NCI-H82 treated with DMSO at 0.1 percent for 48 hours (cell line): ENCODE measurements at regions not wholly inside any gene's neighbourhood (a gene's known extent, or its start where the extent isn't known, plus 50 kb on each side); places are given as distances from the start of the nearest gene placed in this dataset.

Experiments
- DNase-seq: peaks from one replicate; lab custom pipeline; 2025; ENCODE audit not compliant: unreplicated experiment; lab: John Stamatoyannopoulos, UW

DNA sequence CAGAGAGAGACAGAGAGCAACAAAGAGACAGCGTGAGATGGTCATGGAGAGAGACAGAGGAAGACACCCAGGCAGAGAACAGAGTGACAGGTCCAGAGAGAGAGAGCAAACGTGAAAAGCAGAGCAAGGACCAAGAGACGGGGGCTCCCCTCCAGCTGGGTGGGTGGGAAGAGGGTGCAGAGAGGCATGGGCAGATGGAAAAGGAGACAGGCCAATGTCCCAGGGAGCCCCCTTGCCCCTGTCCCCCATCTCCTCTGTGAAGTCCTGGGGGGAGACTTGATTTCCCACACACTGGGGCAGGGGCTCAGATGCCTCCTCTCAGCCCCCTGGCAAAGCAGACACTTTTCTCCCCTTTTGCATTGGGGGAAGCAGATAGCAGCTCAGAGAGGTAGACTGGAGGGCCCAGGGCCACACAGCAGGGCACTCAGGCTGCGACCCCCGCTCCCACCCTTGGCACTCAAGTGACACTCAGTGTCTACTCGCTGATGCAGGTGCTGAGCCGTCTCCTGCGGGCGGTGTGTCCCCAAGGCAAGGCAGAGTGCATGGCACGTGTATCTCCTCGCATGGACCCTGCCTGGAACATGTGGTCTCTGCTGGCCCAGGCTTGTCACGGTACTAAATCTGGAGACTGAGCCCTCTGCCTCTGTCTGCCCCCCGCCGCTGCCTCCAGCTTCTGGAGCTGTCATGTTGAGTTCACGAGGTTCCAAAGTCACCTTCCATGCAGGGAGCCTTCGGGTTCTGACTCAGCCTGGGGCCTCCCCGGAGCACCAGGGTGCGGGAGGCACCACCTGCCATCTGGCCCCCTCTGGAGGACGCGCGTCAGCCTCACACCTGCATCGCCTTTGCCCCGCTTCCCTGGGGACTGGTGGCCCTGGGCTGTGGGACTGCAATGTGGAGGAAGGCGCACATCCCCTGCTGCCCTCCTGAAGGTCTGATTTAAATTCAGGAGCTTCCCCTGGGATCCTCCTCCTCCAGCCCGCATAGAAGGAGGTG is 215.9 kb upstream of the GSE1 start:
- DNase-seq = no peak

DNA sequence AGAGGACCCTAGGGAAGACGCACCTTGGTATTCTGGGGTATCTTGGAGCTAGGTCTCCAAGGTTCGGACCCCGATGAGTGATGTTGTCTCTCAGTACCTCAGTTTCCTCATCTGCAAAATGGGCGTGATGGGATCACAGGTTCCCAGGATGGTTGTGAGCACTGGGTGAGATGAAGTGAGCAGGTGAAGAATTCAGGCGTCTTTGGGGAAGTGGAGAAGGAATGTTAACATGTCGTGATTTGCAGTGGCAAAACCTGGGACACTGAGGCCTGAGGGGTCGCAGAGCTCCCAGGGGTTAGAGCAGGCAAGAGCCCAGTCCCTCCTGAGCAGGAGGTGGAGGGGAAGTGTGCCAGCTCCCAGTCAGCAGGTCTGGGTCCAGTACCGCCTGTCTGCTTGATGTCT is 215.1 kb upstream of the GSE1 start:
- DNase-seq = no peak

DNA sequence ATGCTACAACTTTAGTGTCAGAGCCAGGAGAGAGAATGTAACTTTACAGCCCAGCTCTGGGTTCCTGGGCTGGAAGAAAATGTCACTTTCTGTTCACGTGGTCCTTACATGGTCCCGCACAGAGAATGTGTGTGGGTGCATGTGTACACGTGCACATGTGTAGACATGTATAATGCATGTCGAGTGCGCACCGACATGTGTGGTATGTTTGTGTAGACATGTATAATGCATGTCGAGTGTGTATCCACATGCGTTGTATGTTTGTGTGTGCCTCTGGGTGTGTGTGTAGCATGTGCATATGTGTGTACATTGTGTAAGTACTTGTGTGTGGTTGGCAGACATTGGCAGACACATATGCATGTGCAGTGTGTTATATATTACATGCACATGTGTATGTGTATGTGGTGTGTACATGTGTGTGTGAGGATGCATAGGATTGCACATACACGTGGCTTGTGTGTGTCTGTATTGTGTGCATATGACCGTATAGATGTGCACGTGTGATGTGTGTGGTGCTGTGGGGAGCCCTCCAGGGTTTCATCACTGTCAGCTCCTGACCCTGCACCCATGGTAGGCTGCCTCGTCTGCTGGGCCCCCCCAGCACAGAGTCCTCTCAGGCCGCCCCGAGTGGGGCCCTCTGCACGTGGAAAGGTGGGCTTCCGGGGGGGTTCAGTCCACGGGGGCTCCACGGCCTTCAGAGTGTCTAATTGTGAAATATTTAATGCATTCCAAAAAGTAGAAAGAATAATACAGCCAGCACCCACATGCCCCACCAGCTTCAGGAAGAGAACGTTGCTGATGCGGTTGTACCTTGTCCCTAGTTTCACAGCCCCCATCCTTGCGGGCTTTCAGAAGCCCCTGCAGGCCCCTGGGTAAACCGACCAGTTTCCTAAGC is 214.2 kb upstream of the GSE1 start:
- DNase-seq = no peak

DNA sequence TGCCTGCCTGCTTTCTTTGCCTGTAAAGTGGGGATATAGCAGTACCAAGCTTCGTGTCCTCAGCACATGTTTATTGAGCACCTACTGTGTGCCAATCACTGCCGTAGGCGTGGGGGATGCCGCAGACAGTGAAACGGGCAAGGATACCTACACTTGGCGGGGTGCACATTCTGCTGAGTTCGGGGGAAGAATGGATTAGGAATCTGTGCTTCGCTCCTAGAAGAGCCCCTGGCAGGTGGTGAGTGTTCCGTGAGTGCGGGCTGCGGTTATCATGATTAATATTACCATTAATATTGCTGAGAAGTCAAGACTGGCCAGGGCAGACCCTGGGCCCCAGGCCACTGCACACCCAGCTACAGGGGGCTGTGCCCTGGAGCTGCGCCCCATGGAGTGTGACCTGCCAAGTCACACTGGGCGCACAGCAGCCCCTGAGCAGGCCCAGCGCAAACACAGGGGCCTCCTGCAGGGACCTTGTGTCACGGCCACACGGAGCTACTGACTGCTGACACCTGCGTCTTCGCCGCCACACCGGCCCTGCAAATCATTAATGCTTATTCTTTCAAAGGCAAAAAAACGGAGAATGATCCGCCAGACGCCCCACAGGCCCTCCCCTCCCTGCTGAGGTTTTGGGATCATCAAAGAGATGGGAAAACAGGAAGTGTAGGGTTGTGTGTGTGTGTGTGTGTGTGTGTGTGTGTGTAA is 213.4 kb upstream of the GSE1 start:
- DNase-seq = no peak

GRCh38 chr16:85400305-85401205 is 212.6 kb upstream of the GSE1 start:
- DNase-seq = no peak

GRCh38 chr16:85401370-85401916 is 211.7 kb upstream of the GSE1 start:
- no peak for DNase-seq

DNA sequence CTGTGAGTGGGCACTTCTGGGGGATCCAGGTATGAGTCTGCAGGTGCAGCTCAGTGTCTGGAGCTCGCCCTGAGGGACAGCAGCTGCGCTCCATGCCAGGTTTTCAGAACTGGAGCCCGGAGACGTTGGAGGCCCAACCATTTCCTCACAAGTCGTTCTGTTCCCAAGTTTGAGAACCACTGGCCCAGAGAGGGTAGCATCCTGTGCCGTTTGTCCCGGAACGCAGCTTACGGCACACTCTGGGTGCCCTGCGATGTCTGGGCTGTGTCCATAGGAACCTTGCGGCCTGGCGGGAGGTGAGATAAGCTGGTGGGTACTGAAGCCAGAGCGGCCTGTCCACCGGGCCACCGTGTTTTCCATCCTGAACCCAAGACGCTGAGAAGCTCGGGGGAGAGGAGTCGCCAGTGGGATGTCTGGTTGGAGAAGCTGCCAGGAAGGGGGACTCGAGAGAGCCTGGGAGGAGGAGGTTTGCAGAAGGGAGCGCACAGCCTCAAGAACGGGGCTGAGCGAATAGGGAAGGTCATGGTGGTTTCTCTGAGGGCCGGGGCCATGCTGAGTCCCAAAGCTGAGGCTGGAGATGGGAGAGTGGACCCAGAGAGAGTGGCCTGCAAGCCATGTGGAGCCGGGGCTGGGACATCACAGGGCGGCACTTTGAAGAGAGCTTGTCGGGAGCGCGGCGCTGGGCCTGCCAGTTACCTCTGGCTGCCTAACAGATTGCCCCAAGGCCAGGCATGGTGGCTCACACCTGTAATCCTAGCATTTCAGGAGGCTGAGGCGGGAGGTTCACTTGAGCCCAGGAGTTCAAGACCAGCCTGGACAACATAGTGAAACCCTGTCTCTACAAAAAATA is 211.0 kb upstream of the GSE1 start:
- no peak for DNase-seq

- no peak for DNase-seq
Observed at GRCh38 chr16:85402910-85403692, 210.0 kb upstream of the GSE1 start.

DNA sequence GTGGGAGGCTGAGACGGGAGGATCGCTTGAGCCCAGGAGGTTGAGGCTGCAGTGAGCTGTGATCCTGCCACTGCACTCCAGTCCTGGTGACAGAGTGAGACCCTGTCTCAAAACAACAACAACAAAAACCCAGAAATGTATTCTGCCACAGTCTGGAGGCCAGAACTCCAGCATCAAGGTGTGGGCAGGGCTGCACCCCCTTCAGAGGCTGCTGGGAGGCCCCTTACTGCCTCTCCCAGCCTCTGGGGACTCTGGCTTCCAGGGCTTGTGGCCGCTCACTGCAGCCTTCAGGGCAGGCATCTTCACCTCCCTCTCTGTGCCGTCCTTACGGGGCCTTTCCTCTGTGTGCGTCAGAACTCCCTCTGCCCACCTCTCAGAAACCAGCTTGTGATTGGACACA is 209.4 kb upstream of the GSE1 start:
- no peak for DNase-seq

DNA sequence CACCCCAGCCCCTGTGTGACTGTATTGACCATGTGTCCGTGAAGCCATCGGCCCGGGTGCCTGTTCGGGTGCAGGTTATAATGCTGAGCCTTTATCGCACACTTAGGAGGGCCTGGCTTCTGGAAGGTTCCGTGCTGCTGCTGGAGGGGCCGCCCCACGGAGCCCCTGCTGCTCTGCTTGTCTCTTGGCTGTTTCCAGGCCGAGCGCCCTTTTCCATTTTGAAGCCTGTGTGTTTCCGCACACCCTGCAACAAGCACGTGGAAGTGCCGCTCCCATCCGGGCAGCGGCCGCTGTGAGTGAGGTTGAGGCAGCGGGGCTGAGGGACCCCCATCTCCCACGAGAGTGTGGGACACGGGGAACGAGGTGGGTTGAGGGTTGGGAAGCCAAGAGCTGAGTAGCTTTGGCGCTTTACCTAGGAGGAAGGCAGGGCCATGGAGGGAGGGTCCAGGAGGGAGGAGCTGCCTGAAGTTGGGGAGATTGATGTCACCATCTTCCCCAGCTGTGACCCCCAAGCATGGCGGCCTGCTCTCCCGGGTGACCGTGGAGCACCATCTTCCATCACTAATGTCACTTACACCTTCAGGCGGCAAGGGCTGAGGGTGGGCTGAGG is 200.1 kb upstream of the GSE1 start:
- DNase-seq = no peak

DNA sequence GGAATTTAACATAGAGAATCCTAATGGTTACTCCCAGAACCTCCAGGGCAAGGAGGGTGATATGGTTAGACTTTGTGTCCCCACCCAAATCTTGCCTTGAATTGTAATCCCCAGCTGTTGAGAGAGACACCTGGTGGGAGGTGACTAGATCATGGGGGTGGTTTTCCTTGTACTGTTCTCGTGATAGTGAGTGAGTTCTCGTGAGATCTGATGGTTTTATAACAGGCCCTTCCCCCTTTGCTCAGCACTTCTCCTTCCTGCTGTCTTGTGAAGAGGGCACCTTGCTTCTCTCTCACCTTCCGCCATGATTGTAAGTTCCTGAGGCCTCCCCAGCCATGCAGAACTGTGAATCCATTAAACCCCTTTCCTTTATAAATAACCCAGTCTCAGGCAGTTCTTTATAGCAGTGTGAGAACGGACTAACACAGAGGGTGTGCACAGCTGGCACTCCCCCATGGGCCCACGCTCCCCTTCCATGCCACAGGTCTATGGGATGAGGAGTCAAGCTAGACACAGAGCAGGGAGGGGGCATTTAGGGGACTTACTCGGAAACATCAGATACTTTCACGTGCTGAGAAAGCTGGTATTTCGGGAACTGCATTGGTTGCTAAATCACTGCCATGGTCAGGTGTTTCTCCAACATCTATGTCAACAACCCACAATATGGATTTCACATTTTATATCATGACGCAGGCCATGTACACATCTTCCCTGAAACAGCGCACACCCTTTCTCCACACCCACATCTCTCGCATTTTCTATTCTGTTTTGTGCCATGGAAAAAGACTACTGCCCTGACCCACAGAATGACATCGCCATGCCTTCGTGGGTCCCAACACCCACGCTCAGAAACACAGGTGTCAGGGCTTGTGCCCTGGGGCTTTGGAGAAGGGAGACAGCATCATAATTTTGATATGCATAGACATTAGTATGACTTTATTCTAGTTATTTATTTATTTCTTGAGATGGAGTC is 199.1 kb upstream of the GSE1 start:
- no peak for DNase-seq

- DNase-seq = peak; percentile 36
Observed at GRCh38 chr16:85415196-85416090, 197.7 kb upstream of the GSE1 start.

- peak; percentile 63 for DNase-seq
Observed at GRCh38 chr16:85416228-85417109, 196.7 kb upstream of the GSE1 start.

DNA sequence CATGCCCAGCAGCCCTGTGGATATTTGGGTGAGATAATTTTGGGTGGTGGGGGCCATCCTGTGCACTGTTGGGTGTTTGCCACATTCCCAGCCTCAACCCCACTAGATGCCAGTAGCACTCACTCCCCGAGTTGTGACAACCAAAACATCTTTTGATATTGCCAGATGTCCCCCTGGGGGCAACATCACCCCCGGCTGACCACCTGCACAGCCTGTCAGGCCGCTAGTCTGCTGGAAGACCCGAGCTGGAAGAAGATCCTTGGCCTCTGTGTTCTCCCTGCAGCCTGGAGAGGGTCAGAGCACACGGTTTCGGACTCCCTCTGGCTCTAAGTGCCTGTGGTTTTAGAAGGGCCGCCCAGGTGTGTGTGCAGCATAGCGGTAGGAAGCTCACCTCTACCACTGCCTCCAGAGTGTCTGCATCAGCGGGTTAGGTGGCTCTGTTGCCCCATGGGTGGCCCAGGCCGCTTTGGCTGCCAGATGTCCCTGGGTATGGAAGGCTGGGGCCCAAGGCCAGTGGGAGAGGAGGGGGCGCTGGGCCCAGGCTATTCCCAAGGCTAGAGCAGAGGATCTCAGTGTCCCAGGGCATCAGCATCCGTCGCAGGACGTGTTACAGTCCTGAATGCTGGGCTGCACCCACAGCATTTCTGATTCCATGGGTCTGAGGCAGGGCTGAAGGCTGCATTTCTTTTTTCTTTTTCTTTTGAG is 195.8 kb upstream of the GSE1 start:
- DNase-seq = no peak
